ENCODE measurements at regions not wholly inside any gene's neighbourhood (a gene's known extent, or its start where the extent isn't known, plus 50 kb on each side); places are given as distances from the start of the nearest gene placed in this dataset.

GRCh38 chr6:87820343-87820984 is 118.4 kb upstream of the AKIRIN2 start:
- Histone ChIP-seq H3K9me3 (no peaks in the 10 kb centered on the region), H3K27me3 (no peaks in the 10 kb centered on the region), H3K4me3 (no peak overlapping the region), H3K27ac (no peak overlapping the region), H3K4me1 (ENCODE audit: insufficient read depth) (peaks cover 7% of the 10 kb centered on the region), H3K36me3 (no peaks in the 10 kb centered on the region)
- intact Hi-C loops (cut with DNase I) = no loop called here
- WGBS, 3 donors = 94 to 95% (median 95%) methylated on average over 7 of the region's 7 CpGs
- TF ChIP-seq CTCF (IDR thresholded peaks at IDR 0.05) (no peak), POLR2A (IDR thresholded peaks at IDR 0.05) (no peak), EP300 (IDR thresholded peaks at IDR 0.05) (no peak)
- no peak for DNase-seq

GRCh38 chr6:87817183-87817582 is 115.2 kb upstream of the AKIRIN2 start:
- H3K4me3 ChIP-seq = no peak overlapping the region
- no peaks in the 10 kb centered on the region for H3K27me3 ChIP-seq
- no peaks in the 10 kb centered on the region for H3K9me3 ChIP-seq
- TF ChIP-seq POLR2A (IDR thresholded peaks at IDR 0.05) = no peak
- TF ChIP-seq CTCF (IDR thresholded peaks at IDR 0.05) = no peak
- TF ChIP-seq EP300 (IDR thresholded peaks at IDR 0.05) = no peak
- peaks cover 6% of the 10 kb centered on the region for H3K4me1 ChIP-seq (ENCODE audit: insufficient read depth)
- H3K36me3 ChIP-seq = no peaks in the 10 kb centered on the region
- WGBS, 3 donors = 20 to 67% (median 42%) methylated on average over 1 of the region's 1 CpG
- H3K27ac ChIP-seq = no peak overlapping the region
- no peak for DNase-seq
- intact Hi-C loops (cut with DNase I) = no loop called here

- H3K36me3 ChIP-seq = no peaks in the 10 kb centered on the region
- no peaks in the 10 kb centered on the region for H3K9me3 ChIP-seq
- whole genome bisulfite sequencing, 3 donors = 85 to 93% (median 89%) methylated on average over 1 of the region's 1 CpG
- no peak overlapping the region for H3K4me3 ChIP-seq
- no peak for DNase-seq
- intact Hi-C loops (cut with DNase I) = no loop called here
- peaks cover 6% of the 10 kb centered on the region for H3K4me1 ChIP-seq (ENCODE audit: insufficient read depth)
- TF ChIP-seq EP300 (IDR thresholded peaks at IDR 0.05) (no peak), POLR2A (IDR thresholded peaks at IDR 0.05) (no peak), CTCF (IDR thresholded peaks at IDR 0.05) (no peak)
- no peak overlapping the region for H3K27ac ChIP-seq
- no peaks in the 10 kb centered on the region for H3K27me3 ChIP-seq
Measured at GRCh38 chr6:87815449-87815848, 113.4 kb upstream of the AKIRIN2 start.

- intact Hi-C loops (cut with DNase I) = no loop called here
- Histone ChIP-seq H3K4me1 (ENCODE audit: insufficient read depth) (no peaks in the 10 kb centered on the region), H3K4me3 (no peak overlapping the region), H3K36me3 (no peaks in the 10 kb centered on the region), H3K27ac (no peak overlapping the region), H3K9me3 (no peaks in the 10 kb centered on the region), H3K27me3 (no peaks in the 10 kb centered on the region)
- WGBS, 3 donors = 76 to 85% (median 81%) methylated on average over 5 of the region's 5 CpGs
- TF ChIP-seq EP300 (IDR thresholded peaks at IDR 0.05) = no peak
- no peak for TF ChIP-seq CTCF (IDR thresholded peaks at IDR 0.05)
- TF ChIP-seq POLR2A (IDR thresholded peaks at IDR 0.05) = no peak
- DNase-seq = no peak
Measured at GRCh38 chr6:87808005-87808757, 106.1 kb upstream of the AKIRIN2 start.

Measured in ovary (tissue), 7 donors.